H54 (cell line): ENCODE measurements at regions not wholly inside any gene's neighbourhood (a gene's known extent, or its start where the extent isn't known, plus 50 kb on each side); places are given as distances from the start of the nearest gene placed in this dataset.

Source experiments
- DNase-seq: peaks from one replicate; pipeline ENCODE4 v3.0.0; 2011; ENCODE audit warnings: low spot score, mixed read lengths; ENCODE audit not compliant: insufficient read length
- FAIRE-seq: peaks from 3 replicates; lab custom pipeline; 2011; peaks lifted over from hg19 to GRCh38; lab: Jason Lieb, UNC
- POLR2A ChIP-seq: IDR thresholded peaks from 2 replicates; pipeline ENCODE4 v1.6.1; 2011; ENCODE audit warnings: low read depth, mild to moderate bottlenecking, low read length

DNA sequence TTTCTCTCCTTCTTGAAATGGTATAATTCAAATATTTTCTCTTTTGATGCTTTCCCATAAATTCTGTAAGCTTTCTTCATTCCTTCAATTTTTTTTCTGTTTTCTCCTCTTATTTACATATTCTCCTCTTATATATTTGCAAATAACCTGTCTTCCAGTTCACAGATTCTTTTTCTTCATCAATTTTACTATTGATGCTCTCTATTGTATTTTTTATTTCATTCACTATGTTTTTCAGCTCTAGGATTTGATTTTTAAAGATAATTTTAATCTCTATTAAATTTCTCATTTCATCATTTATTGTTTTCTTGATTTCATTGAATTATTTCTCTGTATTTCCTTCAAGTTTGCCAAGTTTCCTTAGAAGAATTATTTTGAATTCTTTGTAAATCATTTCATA, 54.0 kb upstream of the PRPS1L1 start:
- DNase-seq (no peak), FAIRE-seq (no peak)

DNA sequence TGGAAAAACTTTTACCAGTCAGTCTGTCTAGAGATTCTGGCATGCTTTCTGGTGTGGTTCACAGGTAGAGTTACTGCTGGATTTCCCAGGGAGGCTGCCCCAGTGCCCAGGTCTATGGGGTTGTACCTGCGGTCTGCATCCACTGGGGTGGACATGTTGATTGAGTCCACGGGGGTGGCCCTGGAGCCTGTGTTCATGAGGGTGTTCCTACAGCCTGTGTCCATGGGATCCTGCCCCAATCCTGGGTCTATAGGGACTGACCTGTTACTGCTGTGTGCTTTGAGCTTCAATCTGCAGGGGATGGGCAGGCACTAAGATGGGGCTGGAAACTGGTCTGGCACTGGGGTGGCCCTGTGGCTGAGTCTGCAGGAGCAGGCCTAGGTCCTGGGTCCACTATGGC, 54.5 kb upstream of the PRPS1L1 start:
- DNase-seq: no peak
- no peak for FAIRE-seq
- TF ChIP-seq POLR2A: no peak

More for the DNA sequence above, 54.0 kb upstream of the PRPS1L1 start:
- no peak for TF ChIP-seq POLR2A

- DNase-seq (peak; percentile 47), FAIRE-seq (no peak)
- no peak for TF ChIP-seq POLR2A
These were observed 58.7 kb upstream of the PRPS1L1 start for GRCh38 chr7:18086165-18087025.

DNA sequence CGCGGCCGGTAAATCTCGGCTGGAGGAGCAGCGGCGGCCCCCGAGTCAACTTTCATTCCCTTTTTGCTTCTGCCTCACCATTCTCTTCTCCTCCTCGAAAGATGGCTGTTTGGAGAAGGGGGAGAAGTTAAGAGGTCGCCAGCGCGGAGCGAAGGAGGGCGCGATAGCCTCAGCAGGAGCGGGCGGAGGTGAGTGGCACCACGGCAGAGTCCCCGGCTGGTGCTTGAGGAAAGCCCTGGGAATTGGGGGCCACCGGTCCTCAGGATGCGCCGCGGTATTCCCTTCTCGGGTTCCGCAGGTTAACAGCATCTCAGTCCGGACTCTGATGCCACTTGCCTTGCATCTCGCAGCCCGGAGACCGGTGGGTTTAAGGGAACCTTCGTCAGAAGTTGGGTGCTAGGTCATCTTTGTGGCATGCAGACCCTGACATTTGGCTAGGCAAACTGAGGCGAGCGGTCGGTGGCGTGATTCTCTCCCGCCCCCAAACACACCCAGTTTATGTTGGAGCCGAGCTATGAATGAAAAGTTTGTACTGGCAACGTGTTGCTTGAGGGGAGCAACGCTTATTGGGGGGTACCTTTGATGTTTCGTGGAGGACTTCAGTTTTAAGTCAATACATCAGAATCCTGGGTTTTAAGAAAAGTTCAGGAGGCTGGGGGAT, 59.5 kb upstream of the PRPS1L1 start:
- FAIRE-seq: no peak
- DNase-seq: no peak
- TF ChIP-seq POLR2A: no peak

GRCh38 chr7:18087687-18088078, 60.0 kb upstream of the PRPS1L1 start:
- FAIRE-seq (no peak), DNase-seq (peak; percentile 17)
- no peak for TF ChIP-seq POLR2A

GRCh38 chr7:18096087-18096486, 68.4 kb upstream of the PRPS1L1 start:
- FAIRE-seq (no peak), DNase-seq (no peak)
- no peak for TF ChIP-seq POLR2A

DNA sequence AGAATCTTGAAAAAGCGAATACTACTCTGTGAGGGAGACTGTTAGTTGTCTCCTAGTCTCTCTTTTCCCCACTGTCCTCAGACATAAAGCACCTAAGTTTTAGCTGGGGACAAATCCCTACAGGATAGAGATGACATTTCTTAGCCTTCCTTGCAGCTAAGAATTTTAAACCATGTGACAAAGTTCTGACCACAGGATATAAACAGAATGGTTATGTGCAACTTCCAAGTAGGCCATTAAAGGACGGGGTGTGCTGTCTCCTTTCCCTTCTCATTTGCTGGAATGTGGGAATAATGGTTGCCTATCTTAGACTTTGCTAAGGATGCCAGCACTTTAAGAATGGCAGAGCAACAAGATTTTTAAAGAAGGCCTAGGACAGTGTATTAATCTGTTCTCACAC, 74.9 kb upstream of the PRPS1L1 start:
- no peak for TF ChIP-seq POLR2A
- no peak for DNase-seq
- FAIRE-seq: no peak

DNA sequence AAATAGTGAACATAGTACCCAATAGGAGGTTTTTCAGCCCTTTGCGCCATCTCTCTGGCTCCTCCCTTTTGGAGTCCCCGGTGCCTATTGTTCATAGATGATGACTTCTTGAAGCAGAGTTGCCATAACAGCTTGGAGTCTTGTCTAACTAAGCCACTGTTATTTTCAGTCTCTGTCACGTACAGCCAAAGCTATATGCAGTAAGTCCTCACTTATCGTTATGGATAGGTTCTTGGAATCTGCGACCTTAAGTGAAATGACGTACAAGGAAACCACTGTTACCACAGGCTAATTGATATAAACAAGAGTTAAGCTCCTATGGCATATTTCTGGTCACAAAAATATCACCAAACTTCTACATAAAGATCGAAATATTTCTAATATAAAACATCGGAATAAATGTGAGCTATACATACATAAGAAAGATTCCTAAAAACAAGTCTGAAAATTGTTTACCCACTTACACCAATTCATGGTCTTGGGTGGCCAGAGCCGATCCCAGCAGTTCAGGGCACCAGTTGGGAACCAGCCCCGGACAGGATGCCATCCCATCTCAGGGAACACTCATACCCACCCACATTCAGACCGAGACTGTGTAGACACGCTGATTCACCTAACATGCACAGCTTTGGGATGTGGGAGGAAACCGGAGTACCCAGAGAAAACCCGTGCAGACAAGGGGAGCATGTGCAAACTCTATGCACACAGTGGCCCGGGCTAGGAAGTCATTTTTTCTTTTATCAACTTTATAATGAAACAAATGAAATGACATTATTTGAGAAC, 76.0 kb upstream of the PRPS1L1 start:
- no peak for FAIRE-seq
- TF ChIP-seq POLR2A: no peak
- DNase-seq: no peak

DNA sequence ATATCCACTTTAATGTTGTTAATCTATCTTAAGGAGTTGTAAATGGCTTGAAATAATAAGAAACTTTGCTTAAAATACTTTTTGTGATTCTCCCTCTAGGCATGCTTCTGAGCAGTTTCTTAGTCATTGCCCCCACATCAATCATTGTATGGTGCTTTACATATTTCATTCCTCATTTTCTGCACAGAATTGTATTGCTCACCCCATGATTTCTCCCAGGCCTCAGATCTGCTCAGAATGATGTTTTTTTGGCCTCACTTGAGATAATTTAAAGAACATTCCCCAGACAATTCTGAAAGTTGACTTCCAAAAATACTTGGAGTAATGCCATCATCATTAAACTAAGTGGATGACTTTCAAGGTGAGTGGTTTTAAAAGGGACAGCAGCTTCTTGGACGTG, 82.1 kb upstream of the PRPS1L1 start:
- no peak for TF ChIP-seq POLR2A

DNA sequence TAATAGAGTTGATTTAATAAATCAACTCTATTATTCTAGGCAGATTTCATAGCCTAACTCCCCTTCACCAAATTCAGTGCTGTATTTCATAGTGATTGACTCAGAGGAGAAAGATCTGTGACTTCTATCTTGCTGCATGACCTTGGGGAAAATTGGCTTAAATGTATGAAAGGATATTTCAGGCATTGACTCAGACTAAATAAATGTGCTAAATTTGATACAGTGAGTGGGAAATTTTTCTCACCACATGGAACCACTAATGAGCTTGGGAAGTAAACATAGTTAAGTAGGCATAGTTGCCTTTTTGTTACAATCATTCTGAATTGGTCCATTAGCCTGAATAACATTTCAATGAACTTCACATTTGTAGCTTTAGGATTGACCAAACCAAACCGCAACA, 89.0 kb upstream of the PRPS1L1 start:
- FAIRE-seq: no peak
- no peak for DNase-seq

More for the DNA sequence above, 82.1 kb upstream of the PRPS1L1 start:
- no peak for DNase-seq
- FAIRE-seq: peak; percentile 55

DNA sequence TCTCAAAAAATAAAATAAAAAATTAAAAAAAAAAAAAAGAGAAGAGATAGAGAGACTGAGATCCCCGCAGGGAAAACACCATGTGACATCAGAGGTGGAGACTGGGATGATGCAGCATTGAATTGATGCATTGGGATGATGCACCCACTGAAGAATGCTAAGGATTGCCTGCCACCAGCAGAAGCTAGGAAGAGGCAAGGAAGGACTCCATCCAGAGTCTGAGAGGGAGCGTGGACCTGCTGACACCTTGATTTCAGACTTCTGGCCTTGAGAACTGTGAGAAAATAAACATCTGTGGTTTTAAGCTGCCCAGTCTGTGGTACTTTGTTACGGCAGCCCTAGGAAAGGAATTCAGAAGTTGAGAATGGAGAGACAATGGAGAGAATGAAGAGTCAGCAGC, 89.8 kb upstream of the PRPS1L1 start:
- DNase-seq: peak; percentile 23
- TF ChIP-seq POLR2A: no peak
- no peak for FAIRE-seq

More for the DNA sequence above, 89.0 kb upstream of the PRPS1L1 start:
- no peak for TF ChIP-seq POLR2A

- DNase-seq (no peak), FAIRE-seq (no peak)
- no peak for TF ChIP-seq POLR2A
These were observed 92.3 kb upstream of the PRPS1L1 start for GRCh38 chr7:18119985-18120384.

GRCh38 chr7:18123508-18124239, 96.0 kb upstream of the PRPS1L1 start:
- DNase-seq (no peak), FAIRE-seq (no peak)
- TF ChIP-seq POLR2A: no peak
